ENCODE measurements at regions not wholly inside any gene's neighbourhood (a gene's known extent, or its start where the extent isn't known, plus 50 kb on each side); places are given as distances from the start of the nearest gene placed in this dataset.

DNA sequence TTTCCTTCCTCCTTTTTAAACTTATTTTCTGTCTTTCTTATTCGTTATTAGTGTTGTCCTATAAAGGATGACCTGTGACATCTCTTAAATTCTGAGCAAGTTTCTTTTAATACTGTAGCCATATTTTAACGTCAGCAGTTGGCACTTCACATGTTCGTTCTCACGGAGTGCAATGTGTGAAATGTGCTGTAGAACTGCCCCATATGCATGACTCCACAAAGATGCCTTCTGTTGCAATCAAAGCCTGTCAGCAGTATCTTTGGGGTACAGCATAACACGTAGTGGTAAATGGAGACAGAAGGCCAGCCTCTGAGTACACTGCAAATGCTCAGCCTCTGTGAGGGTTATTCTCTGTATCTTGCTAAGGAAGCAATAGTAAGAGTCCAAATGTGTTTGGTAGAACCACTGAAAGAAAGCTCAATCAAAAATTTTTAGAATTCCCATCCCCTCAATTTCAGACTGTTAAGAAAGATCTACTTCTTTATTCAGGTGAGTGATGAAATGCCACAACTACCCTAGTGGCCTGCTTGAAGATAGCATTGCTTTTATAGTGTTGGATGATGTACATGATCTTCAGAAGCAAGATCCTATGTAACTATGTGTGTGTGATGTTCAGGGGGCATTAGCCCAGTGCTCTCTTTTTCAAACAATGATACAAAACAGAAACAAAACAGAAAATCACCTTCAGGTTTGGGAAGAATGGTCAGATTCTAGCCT, 277.7 kb downstream of the TMEM167A start:
- H3K4me1 ChIP-seq (ENCODE audit: control insufficient read depth in 3 of 3, insufficient read depth in 3 of 3, low read length in 3 of 3) = no peaks in the 10 kb centered on the region
- H3K27ac ChIP-seq (ENCODE audit: low read depth, low read length) = no peak overlapping the region
- H3K9ac ChIP-seq (ENCODE audit: low read depth in 1 of 3, low read length in 3 of 3) = no peak overlapping the region
- no peaks in the 10 kb centered on the region for H3K36me3 ChIP-seq (ENCODE audit: control insufficient read depth in 3 of 3, insufficient read depth in 3 of 3, low read length in 3 of 3)
- H3K4me3 ChIP-seq (ENCODE audit: low read length in 3 of 3) = no peak overlapping the region
- no peaks in the 10 kb centered on the region for H3K9me3 ChIP-seq (ENCODE audit: control insufficient read depth in 3 of 3, low read length in 3 of 3)
- no peaks in the 10 kb centered on the region for H3K27me3 ChIP-seq (ENCODE audit: control insufficient read depth in 3 of 3, insufficient read depth in 3 of 3, low read length in 3 of 3)

DNA sequence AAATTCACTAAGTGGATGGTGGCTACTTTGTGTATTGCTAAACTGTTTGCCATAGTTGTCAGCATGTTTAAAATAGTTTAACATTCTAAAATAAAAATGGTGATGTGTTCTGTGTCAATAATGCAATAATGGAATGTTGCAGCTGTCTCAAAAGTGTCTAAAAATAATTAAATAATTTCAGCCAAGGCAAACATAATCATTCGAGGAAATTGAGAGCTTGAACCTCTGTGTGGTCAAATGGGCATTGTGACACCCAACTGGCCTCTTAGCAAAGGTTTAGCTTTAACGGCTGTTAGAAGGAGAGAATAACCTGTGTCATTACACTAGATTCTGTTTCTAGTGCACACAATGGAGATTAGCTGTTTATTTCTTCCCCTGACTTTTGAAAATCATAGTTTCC, 278.5 kb downstream of the TMEM167A start:
- no peaks in the 10 kb centered on the region for H3K27me3 ChIP-seq (ENCODE audit: control insufficient read depth in 3 of 3, insufficient read depth in 3 of 3, low read length in 3 of 3)
- H3K9ac ChIP-seq (ENCODE audit: low read depth in 1 of 3, low read length in 3 of 3) = no peak overlapping the region
- no peak overlapping the region for H3K4me3 ChIP-seq (ENCODE audit: low read length in 3 of 3)
- H3K9me3 ChIP-seq (ENCODE audit: control insufficient read depth in 3 of 3, low read length in 3 of 3) = no peaks in the 10 kb centered on the region
- no peaks in the 10 kb centered on the region for H3K4me1 ChIP-seq (ENCODE audit: control insufficient read depth in 3 of 3, insufficient read depth in 3 of 3, low read length in 3 of 3)
- no peak overlapping the region for H3K27ac ChIP-seq (ENCODE audit: low read depth, low read length)
- no peaks in the 10 kb centered on the region for H3K36me3 ChIP-seq (ENCODE audit: control insufficient read depth in 3 of 3, insufficient read depth in 3 of 3, low read length in 3 of 3)

DNA sequence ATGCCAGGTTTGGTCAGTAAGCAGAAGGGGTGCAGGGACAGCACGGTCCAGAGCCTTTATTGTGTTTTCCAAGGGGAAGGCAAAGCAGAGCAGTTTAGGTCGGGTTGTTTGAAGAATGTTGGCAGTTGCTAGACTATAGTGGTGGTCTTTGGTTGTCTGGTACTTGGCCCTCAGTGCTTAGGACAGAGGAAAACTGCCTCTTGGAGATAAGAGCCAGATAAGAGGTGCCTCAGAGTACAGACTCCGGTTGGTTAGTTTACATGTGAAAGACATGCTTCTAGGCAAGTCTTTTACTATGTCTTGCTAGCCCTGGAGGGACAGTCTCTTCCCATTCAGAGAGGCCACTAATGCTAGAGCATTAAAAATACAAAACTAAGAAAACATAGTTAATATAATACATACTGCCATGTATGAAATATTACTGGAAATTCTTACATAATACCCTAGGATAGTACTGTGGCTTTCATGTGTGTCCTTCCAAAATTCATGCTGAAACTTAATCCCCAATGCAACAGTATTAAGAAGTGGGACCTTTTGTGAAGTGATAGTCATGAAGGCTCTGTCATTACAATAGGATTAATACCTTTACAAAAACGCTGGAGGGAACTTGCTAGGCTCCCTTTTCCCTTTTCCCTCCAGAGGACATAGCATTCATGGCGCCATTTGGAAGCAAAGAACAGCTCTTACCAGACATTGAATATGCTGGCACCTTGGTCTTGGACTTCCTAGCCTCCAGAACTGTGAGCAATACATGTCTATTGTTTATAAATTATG, 280.4 kb downstream of the TMEM167A start:
- H3K4me1 ChIP-seq (ENCODE audit: control insufficient read depth in 3 of 3, insufficient read depth in 3 of 3, low read length in 3 of 3) = no peaks in the 10 kb centered on the region
- H3K9ac ChIP-seq (ENCODE audit: low read depth in 1 of 3, low read length in 3 of 3) = no peak overlapping the region
- no peaks in the 10 kb centered on the region for H3K27me3 ChIP-seq (ENCODE audit: control insufficient read depth in 3 of 3, insufficient read depth in 3 of 3, low read length in 3 of 3)
- no peaks in the 10 kb centered on the region for H3K9me3 ChIP-seq (ENCODE audit: control insufficient read depth in 3 of 3, low read length in 3 of 3)
- H3K27ac ChIP-seq (ENCODE audit: low read depth, low read length) = no peak overlapping the region
- H3K36me3 ChIP-seq (ENCODE audit: control insufficient read depth in 3 of 3, insufficient read depth in 3 of 3, low read length in 3 of 3) = no peaks in the 10 kb centered on the region
- no peak overlapping the region for H3K4me3 ChIP-seq (ENCODE audit: low read length in 3 of 3)

DNA sequence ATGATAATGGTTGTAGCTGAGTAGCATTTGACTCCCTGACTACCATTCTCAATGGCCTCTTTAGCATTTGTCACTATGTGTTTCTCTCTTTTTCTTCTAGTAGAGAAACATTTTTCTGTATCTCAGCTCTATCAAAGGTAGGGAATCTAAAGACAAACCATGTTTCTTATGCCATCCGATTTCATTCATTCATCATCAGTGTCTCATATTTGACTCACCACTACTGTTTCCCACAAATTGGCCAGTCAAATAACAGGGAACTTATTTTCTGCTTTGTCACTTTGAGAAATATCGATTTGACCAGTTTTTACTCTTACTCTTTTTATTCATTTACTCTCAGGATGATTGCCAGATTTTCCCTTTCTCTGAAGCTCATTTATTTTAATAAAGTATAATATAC, 282.3 kb downstream of the TMEM167A start:
- Histone ChIP-seq H3K9ac (ENCODE audit: low read depth in 1 of 3, low read length in 3 of 3) (no peak overlapping the region), H3K9me3 (ENCODE audit: control insufficient read depth in 3 of 3, low read length in 3 of 3) (no peaks in the 10 kb centered on the region), H3K27ac (ENCODE audit: low read depth, low read length) (no peak overlapping the region), H3K4me3 (ENCODE audit: low read length in 3 of 3) (no peak overlapping the region), H3K4me1 (ENCODE audit: control insufficient read depth in 3 of 3, insufficient read depth in 3 of 3, low read length in 3 of 3) (no peaks in the 10 kb centered on the region), H3K27me3 (ENCODE audit: control insufficient read depth in 3 of 3, insufficient read depth in 3 of 3, low read length in 3 of 3) (no peaks in the 10 kb centered on the region), H3K36me3 (ENCODE audit: control insufficient read depth in 3 of 3, insufficient read depth in 3 of 3, low read length in 3 of 3) (no peaks in the 10 kb centered on the region)

DNA sequence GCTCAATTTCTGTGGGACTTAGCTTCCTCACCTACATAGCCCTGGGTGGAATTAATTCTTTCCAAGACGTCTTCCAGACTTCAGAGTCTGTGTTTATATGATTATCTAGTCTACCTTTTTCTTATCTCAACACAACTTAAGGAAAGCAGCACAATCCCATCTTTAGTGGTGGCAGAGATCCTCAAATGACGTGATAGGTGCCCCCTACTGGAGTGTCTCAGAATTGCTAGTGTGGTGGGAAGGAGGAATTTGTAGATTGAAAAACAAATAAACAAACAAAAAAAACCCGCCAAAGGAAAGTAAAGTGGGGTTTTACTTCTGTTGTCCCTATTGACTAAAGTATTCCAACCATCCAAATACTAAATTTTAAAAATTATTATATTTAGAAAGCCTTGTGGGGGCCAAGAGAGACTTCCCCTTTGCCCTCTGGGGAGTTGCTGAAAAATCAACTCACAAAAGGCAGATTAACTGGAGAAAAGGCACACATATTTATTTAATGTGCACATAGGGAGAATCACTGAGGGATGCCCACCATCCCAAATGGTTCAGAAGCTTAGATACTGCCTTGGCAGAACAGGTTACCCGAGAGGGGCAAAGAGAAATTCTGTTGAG, 283.3 kb downstream of the TMEM167A start:
- Histone ChIP-seq H3K36me3 (ENCODE audit: control insufficient read depth in 3 of 3, insufficient read depth in 3 of 3, low read length in 3 of 3) (no peaks in the 10 kb centered on the region), H3K9ac (ENCODE audit: low read depth in 1 of 3, low read length in 3 of 3) (no peak overlapping the region), H3K4me1 (ENCODE audit: control insufficient read depth in 3 of 3, insufficient read depth in 3 of 3, low read length in 3 of 3) (no peaks in the 10 kb centered on the region), H3K27me3 (ENCODE audit: control insufficient read depth in 3 of 3, insufficient read depth in 3 of 3, low read length in 3 of 3) (no peaks in the 10 kb centered on the region), H3K27ac (ENCODE audit: low read depth, low read length) (no peak overlapping the region), H3K4me3 (ENCODE audit: low read length in 3 of 3) (no peak overlapping the region), H3K9me3 (ENCODE audit: control insufficient read depth in 3 of 3, low read length in 3 of 3) (no peaks in the 10 kb centered on the region)

DNA sequence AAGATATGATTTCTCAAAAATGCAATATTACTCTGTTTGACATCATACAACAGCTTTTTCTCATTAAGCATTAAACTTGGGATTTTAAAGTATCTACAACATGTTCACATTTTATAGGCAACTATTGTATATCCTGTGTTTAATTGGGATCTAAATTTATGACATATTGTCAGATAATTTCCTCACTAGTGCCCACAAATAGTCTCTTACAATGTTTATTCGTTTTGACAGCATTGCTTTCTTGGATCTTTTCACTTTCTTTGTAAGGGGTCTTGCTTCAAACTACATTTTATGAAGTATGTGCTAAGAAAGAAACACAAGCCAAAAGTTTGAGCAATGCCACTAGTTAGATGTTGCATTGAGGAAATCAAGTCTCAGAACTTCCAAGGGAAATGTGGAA, 285.1 kb downstream of the TMEM167A start:
- no peak overlapping the region for H3K27ac ChIP-seq (ENCODE audit: low read depth, low read length)
- no peaks in the 10 kb centered on the region for H3K36me3 ChIP-seq (ENCODE audit: control insufficient read depth in 3 of 3, insufficient read depth in 3 of 3, low read length in 3 of 3)
- no peaks in the 10 kb centered on the region for H3K4me1 ChIP-seq (ENCODE audit: control insufficient read depth in 3 of 3, insufficient read depth in 3 of 3, low read length in 3 of 3)
- no peak overlapping the region for H3K9ac ChIP-seq (ENCODE audit: low read depth in 1 of 3, low read length in 3 of 3)
- no peak overlapping the region for H3K4me3 ChIP-seq (ENCODE audit: low read length in 3 of 3)
- no peaks in the 10 kb centered on the region for H3K9me3 ChIP-seq (ENCODE audit: control insufficient read depth in 3 of 3, low read length in 3 of 3)
- H3K27me3 ChIP-seq (ENCODE audit: control insufficient read depth in 3 of 3, insufficient read depth in 3 of 3, low read length in 3 of 3) = no peaks in the 10 kb centered on the region

DNA sequence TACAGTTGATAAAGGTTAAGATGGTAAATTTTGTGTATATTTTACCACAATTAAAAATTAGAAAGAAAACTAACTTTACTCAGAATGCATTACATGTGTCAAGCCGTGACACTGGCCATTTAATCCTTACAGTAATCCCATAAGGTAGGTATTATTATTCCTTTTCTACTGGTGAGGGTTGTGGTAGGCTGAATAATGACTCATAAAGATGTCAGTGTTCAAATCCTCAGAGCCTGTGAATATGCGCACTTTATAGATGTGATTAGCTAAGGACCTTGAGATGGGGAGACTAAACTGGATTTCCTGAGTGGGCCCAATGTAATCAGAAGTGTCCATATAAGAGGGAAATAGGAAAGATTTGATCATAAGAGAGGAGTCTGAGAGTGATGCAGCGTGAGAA, 288.1 kb downstream of the TMEM167A start:
- Histone ChIP-seq H3K9ac (ENCODE audit: low read depth in 1 of 3, low read length in 3 of 3) (no peak overlapping the region), H3K4me3 (ENCODE audit: low read length in 3 of 3) (no peak overlapping the region), H3K9me3 (ENCODE audit: control insufficient read depth in 3 of 3, low read length in 3 of 3) (no peaks in the 10 kb centered on the region), H3K27ac (ENCODE audit: low read depth, low read length) (no peak overlapping the region), H3K36me3 (ENCODE audit: control insufficient read depth in 3 of 3, insufficient read depth in 3 of 3, low read length in 3 of 3) (no peaks in the 10 kb centered on the region), H3K27me3 (ENCODE audit: control insufficient read depth in 3 of 3, insufficient read depth in 3 of 3, low read length in 3 of 3) (no peaks in the 10 kb centered on the region), H3K4me1 (ENCODE audit: control insufficient read depth in 3 of 3, insufficient read depth in 3 of 3, low read length in 3 of 3) (no peaks in the 10 kb centered on the region)

DNA sequence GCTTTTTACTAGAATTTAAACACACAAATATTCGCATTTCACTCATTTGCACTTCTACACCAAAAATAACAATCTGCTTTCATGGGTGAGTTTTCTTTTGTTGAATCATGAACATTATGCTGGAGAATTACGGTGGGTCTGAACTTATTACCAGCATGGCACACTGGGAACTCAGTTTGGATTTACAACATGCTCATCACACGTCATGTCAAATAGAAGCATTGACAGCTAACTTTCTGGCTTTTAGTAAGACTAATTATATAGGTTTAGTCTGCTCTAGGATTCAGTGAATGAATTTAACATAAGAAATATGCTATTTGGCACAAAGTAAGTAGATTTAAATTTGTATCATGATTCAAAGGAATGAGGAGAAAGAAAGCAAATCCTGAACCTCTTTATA, 290.4 kb downstream of the TMEM167A start:
- Histone ChIP-seq H3K9ac (ENCODE audit: low read depth in 1 of 3, low read length in 3 of 3) (no peak overlapping the region), H3K27me3 (ENCODE audit: control insufficient read depth in 3 of 3, insufficient read depth in 3 of 3, low read length in 3 of 3) (no peaks in the 10 kb centered on the region), H3K27ac (ENCODE audit: low read depth, low read length) (no peak overlapping the region), H3K4me3 (ENCODE audit: low read length in 3 of 3) (no peak overlapping the region), H3K36me3 (ENCODE audit: control insufficient read depth in 3 of 3, insufficient read depth in 3 of 3, low read length in 3 of 3) (no peaks in the 10 kb centered on the region), H3K9me3 (ENCODE audit: control insufficient read depth in 3 of 3, low read length in 3 of 3) (no peaks in the 10 kb centered on the region), H3K4me1 (ENCODE audit: control insufficient read depth in 3 of 3, insufficient read depth in 3 of 3, low read length in 3 of 3) (no peaks in the 10 kb centered on the region)

DNA sequence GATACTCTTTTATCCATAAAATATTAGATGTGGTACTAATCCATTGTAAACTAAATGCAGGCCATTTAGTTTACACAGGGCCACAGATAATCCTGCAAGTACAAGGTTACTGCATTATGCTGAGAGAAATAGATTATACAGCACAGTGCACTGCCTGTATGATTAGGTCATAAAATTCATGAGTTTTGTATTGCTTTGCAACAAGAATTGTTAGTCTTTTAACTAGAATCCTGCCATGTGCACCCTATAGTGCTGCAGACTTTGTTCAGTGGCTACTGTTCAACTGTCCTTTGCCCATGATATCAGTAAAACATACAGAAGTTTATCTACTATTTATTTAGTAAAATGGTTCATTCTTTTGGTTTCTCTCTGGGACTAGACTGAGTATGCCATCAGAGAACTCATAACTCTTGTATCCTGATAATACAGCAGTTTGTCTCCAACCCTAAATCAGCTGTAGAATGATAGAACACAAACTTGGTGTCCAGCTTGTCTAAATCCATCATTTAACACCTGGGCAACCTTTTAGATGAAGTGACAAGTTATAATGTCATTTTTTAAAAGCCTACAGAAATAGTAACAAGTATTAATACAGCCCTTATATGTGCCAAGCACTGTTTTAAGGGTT, 291.2 kb downstream of the TMEM167A start:
- Histone ChIP-seq H3K27ac (ENCODE audit: low read depth, low read length) (no peak overlapping the region), H3K27me3 (ENCODE audit: control insufficient read depth in 3 of 3, insufficient read depth in 3 of 3, low read length in 3 of 3) (no peaks in the 10 kb centered on the region), H3K9ac (ENCODE audit: low read depth in 1 of 3, low read length in 3 of 3) (no peak overlapping the region)

DNA sequence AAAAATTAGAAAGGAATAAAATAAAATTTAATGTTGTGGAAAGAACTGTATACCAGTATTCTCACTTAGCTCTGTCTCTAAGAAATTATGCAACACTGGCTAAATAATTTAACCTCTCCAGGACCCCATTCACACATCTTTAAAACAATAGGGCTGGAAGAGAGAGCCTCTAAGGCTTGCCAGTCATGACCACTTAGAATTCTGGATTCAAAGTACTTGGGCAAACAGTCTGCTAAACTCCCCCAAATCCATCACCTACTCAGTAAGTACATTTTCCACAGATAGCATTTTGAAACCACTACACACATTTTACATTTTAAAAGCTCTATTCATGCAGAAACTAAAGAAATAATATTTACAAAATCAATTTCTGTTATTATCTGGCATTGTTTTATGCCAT, 291.7 kb downstream of the TMEM167A start:
- Histone ChIP-seq H3K9ac (ENCODE audit: low read depth in 1 of 3, low read length in 3 of 3) (no peak overlapping the region), H3K4me1 (ENCODE audit: control insufficient read depth in 3 of 3, insufficient read depth in 3 of 3, low read length in 3 of 3) (no peaks in the 10 kb centered on the region), H3K27me3 (ENCODE audit: control insufficient read depth in 3 of 3, insufficient read depth in 3 of 3, low read length in 3 of 3) (no peaks in the 10 kb centered on the region), H3K36me3 (ENCODE audit: control insufficient read depth in 3 of 3, insufficient read depth in 3 of 3, low read length in 3 of 3) (no peaks in the 10 kb centered on the region), H3K4me3 (ENCODE audit: low read length in 3 of 3) (no peak overlapping the region), H3K9me3 (ENCODE audit: control insufficient read depth in 3 of 3, low read length in 3 of 3) (no peaks in the 10 kb centered on the region), H3K27ac (ENCODE audit: low read depth, low read length) (no peak overlapping the region)

More for the DNA sequence above, 291.2 kb downstream of the TMEM167A start:
- Histone ChIP-seq H3K36me3 (ENCODE audit: control insufficient read depth in 3 of 3, insufficient read depth in 3 of 3, low read length in 3 of 3) (no peaks in the 10 kb centered on the region), H3K4me1 (ENCODE audit: control insufficient read depth in 3 of 3, insufficient read depth in 3 of 3, low read length in 3 of 3) (no peaks in the 10 kb centered on the region), H3K9me3 (ENCODE audit: control insufficient read depth in 3 of 3, low read length in 3 of 3) (no peaks in the 10 kb centered on the region), H3K4me3 (ENCODE audit: low read length in 3 of 3) (no peak overlapping the region)

Data from skeletal muscle tissue (tissue), 3 donors.